Endodermal cell (in vitro differentiated cells): ENCODE measurements at regions not wholly inside any gene's neighbourhood (a gene's known extent, or its start where the extent isn't known, plus 50 kb on each side); places are given as distances from the start of the nearest gene placed in this dataset.

ENCODE experiments used
- DNase-seq: peaks from one replicate; pipeline ENCODE4 v3.0.0-alpha.2; 2017
- H3K27ac ChIP-seq: 2 replicates; pipeline ENCODE4 v1.5.1; 2013; ENCODE audit warnings: mild to moderate bottlenecking, low read depth, low read length, moderate library complexity
- H3K27me3 ChIP-seq: 2 replicates; pipeline ENCODE4 v1.6.1; 2013; ENCODE audit warnings: mild to moderate bottlenecking, low read length, moderate library complexity; ENCODE audit not compliant: insufficient read depth, control insufficient read depth, poor library complexity, severe bottlenecking
- H3K36me3 ChIP-seq: 2 replicates; pipeline ENCODE4 v1.7.0; 2013; ENCODE audit warnings: mild to moderate bottlenecking, low read length, moderate library complexity; ENCODE audit not compliant: control insufficient read depth, insufficient read depth
- H3K4me1 ChIP-seq: one replicate; pipeline ENCODE4 v1.7.0; 2013; ENCODE audit warnings: low read length; ENCODE audit not compliant: control insufficient read depth, insufficient read depth
- H3K4me3 ChIP-seq: 2 replicates; pipeline ENCODE4 v1.5.1; 2013; ENCODE audit warnings: mild to moderate bottlenecking, low read length, moderate library complexity
- H3K9ac ChIP-seq: 2 replicates; pipeline ENCODE4 v1.6.1; 2013; ENCODE audit warnings: mild to moderate bottlenecking, low read length, moderate library complexity; ENCODE audit not compliant: poor library complexity, severe bottlenecking; ENCODE audit errors: extremely low read depth
- H3K9me3 ChIP-seq: 2 replicates; pipeline ENCODE4 v1.6.1; 2013; ENCODE audit warnings: mild to moderate bottlenecking, low read length, moderate library complexity; ENCODE audit not compliant: control insufficient read depth
- H3K27ac Mint-ChIP-seq: 2 replicates; pipeline ENCODE4 v1.8.0; 2020; ENCODE audit warnings: mixed read lengths
- H3K27me3 Mint-ChIP-seq: 2 replicates; pipeline ENCODE4 v1.8.0; 2021; ENCODE audit warnings: mild to moderate bottlenecking, mixed read lengths; ENCODE audit not compliant: insufficient read depth
- H3K36me3 Mint-ChIP-seq: 2 replicates; pipeline ENCODE4 v1.8.0; 2020; ENCODE audit warnings: low read depth, mixed read lengths
- H3K4me1 Mint-ChIP-seq: 2 replicates; pipeline ENCODE4 v1.8.0; 2020; ENCODE audit warnings: mixed read lengths
- H3K4me3 Mint-ChIP-seq: 2 replicates; pipeline ENCODE4 v1.8.0; 2020; ENCODE audit warnings: mild to moderate bottlenecking, moderate library complexity, mixed read lengths
- H3K9me3 Mint-ChIP-seq: 2 replicates; pipeline ENCODE4 v1.8.0; 2020; ENCODE audit warnings: mild to moderate bottlenecking, mixed read lengths
- CTCF ChIP-seq: fragments of 200-600 bp; sonication (generic); conservative IDR thresholded peaks from 2 replicates; pipeline ENCODE4 v1.5.0; 2021; ENCODE audit warnings: antibody characterized with exemption, mild to moderate bottlenecking
- WGBS, 2 experiments: methylation state at CpG; one replicate each; pipeline versions ENCODE4 v1.1.5 to v1.1.7; 2013; ENCODE audit warnings: missing lambda C conversion rate in 2 of 2, mixed read lengths in 1 of 2; ENCODE audit not compliant: insufficient coverage in 1 of 2, insufficient read length in 1 of 2; 5-methylcytosine and 5-hydroxymethylcytosine counted together

- 94 to 98% methylated on average over 10 to 15 of the region's 15 CpGs for WGBS, 2 experiments
- no peak overlapping the region for H3K27ac Mint-ChIP-seq
Measured at GRCh38 chr1:47574451-47575165, 136.8 kb downstream of the FOXD2 start.

GRCh38 chr1:47575855-47576757, 138.3 kb downstream of the FOXD2 start:
- peaks cover 7% of the 10 kb centered on the region for H3K27me3 Mint-ChIP-seq
- no peaks in the 10 kb centered on the region for H3K36me3 ChIP-seq
- peak; percentile 75 for DNase-seq
- H3K27me3 ChIP-seq: peaks cover 10% of the 10 kb centered on the region
- no peaks in the 10 kb centered on the region for H3K9me3 ChIP-seq
- no peak overlapping the region for H3K4me3 Mint-ChIP-seq
- no peaks in the 10 kb centered on the region for H3K9me3 Mint-ChIP-seq
- no peaks in the 10 kb centered on the region for H3K36me3 Mint-ChIP-seq
- no peak overlapping the region for H3K27ac Mint-ChIP-seq
- peaks cover 11% of the 10 kb centered on the region for H3K4me1 Mint-ChIP-seq
- no peaks in the 10 kb centered on the region for H3K4me1 ChIP-seq
- no peak for TF ChIP-seq CTCF
- 79 to 85% methylated on average over 5 to 10 of the region's 10 CpGs for WGBS, 2 experiments
- H3K4me3 ChIP-seq: no peak overlapping the region
- no peak overlapping the region for H3K27ac ChIP-seq
- H3K9ac ChIP-seq: no peak overlapping the region

More at GRCh38 chr1:47574451-47575165, 136.8 kb downstream of the FOXD2 start:
- Histone ChIP-seq H3K27me3 (peaks cover 10% of the 10 kb centered on the region), H3K4me1 (peaks cover 3% of the 10 kb centered on the region), H3K9me3 (no peaks in the 10 kb centered on the region), H3K27ac (no peak overlapping the region), H3K4me3 (no peak overlapping the region), H3K36me3 (no peaks in the 10 kb centered on the region), H3K9ac (no peak overlapping the region)
- Mint-ChIP-seq H3K4me3 (no peak overlapping the region), H3K9me3 (no peaks in the 10 kb centered on the region), H3K4me1 (peaks cover 20% of the 10 kb centered on the region), H3K36me3 (no peaks in the 10 kb centered on the region), H3K27me3 (peaks cover 12% of the 10 kb centered on the region)
- peak; percentile 40 for DNase-seq
- no peak for TF ChIP-seq CTCF

GRCh38 chr1:47576758-47577115, 138.9 kb downstream of the FOXD2 start:
- TF ChIP-seq CTCF: no peak
- Histone ChIP-seq H3K9ac (no peak overlapping the region), H3K4me1 (no peaks in the 10 kb centered on the region), H3K27ac (no peak overlapping the region), H3K36me3 (no peaks in the 10 kb centered on the region), H3K9me3 (no peaks in the 10 kb centered on the region), H3K27me3 (peaks cover 4% of the 10 kb centered on the region), H3K4me3 (no peak overlapping the region)
- Mint-ChIP-seq H3K27me3 (peaks cover 2% of the 10 kb centered on the region), H3K4me1 (peaks cover 11% of the 10 kb centered on the region), H3K36me3 (no peaks in the 10 kb centered on the region), H3K4me3 (no peak overlapping the region), H3K27ac (no peak overlapping the region), H3K9me3 (no peaks in the 10 kb centered on the region)
- WGBS, 2 experiments: 50 to 64% methylated on average over 1 to 2 of the region's 2 CpGs
- DNase-seq: no peak
